GM23248 (cell line): ENCODE measurements at regions not wholly inside any gene's neighbourhood (a gene's known extent, or its start where the extent isn't known, plus 50 kb on each side); places are given as distances from the start of the nearest gene placed in this dataset.

Experiments
- DNase-seq: peaks from one replicate; pipeline ENCODE4 v3.0.0-alpha.2; 2015
- H2AFZ ChIP-seq: fragments of 200-600 bp; sonication (generic); 2 replicates; pipeline ENCODE4 v1.6.1; 2016; ENCODE audit warnings: antibody characterized with exemption
- H3F3A ChIP-seq: fragments of 200-600 bp; sonication (generic); 2 replicates; pipeline ENCODE4 v1.6.1; 2016; ENCODE audit warnings: mild to moderate bottlenecking, antibody characterized with exemption, mixed run types; ENCODE audit not compliant: insufficient read depth
- H3K27ac ChIP-seq: fragments of 200-600 bp; sonication (generic); 2 replicates; pipeline ENCODE4 v1.5.1; 2016; ENCODE audit warnings: mild to moderate bottlenecking
- H3K27me3 ChIP-seq: fragments of 200-600 bp; sonication (generic); replicated peaks from 2 replicates; pipeline ENCODE4 v1.6.1; 2016; ENCODE audit warnings: mild to moderate bottlenecking; ENCODE audit not compliant: insufficient read depth
- H3K36me3 ChIP-seq: fragments of 200-600 bp; sonication (generic); 2 replicates; pipeline ENCODE4 v1.6.1; 2016; ENCODE audit warnings: low read depth, mild to moderate bottlenecking
- H3K4me1 ChIP-seq: fragments of 200-600 bp; sonication (generic); 2 replicates; pipeline ENCODE4 v1.6.1; 2016; ENCODE audit warnings: mild to moderate bottlenecking; ENCODE audit not compliant: insufficient read depth
- H3K4me2 ChIP-seq: fragments of 200-600 bp; sonication (generic); one replicate; pipeline ENCODE4 v1.6.1; 2016; ENCODE audit warnings: mild to moderate bottlenecking; ENCODE audit not compliant: unreplicated experiment
- H3K4me3 ChIP-seq: fragments of 200-600 bp; sonication (generic); 2 replicates; pipeline ENCODE4 v1.5.1; 2016; ENCODE audit warnings: mild to moderate bottlenecking
- H3K79me2 ChIP-seq: fragments of 200-600 bp; sonication (generic); 2 replicates; pipeline ENCODE4 v1.6.1; 2016; ENCODE audit warnings: mild to moderate bottlenecking; ENCODE audit not compliant: insufficient read depth
- H3K9ac ChIP-seq: fragments of 200-600 bp; sonication (generic); 2 replicates; pipeline ENCODE4 v1.6.1; 2016; ENCODE audit warnings: mild to moderate bottlenecking
- H3K9me2 ChIP-seq: fragments of 200-600 bp; sonication (generic); 2 replicates; pipeline ENCODE4 v1.6.1; 2016; ENCODE audit warnings: mixed run types, mild to moderate bottlenecking, moderate library complexity; ENCODE audit not compliant: insufficient read depth
- H3K9me3 ChIP-seq: fragments of 200-600 bp; sonication (generic); one replicate; pipeline ENCODE4 v1.6.1; 2017; ENCODE audit warnings: low read depth
- H4K20me1 ChIP-seq: fragments of 200-600 bp; sonication (generic); 2 replicates; pipeline ENCODE4 v1.6.0; 2016; ENCODE audit not compliant: insufficient read depth
- EZH2 ChIP-seq: fragments of 200-600 bp; sonication (generic); IDR thresholded peaks from 2 replicates; pipeline ENCODE4 v1.6.1; 2018; ENCODE audit warnings: antibody characterized with exemption, mild to moderate bottlenecking; ENCODE audit not compliant: insufficient read depth, poor library complexity, severe bottlenecking
- EZH2phosphoT487 ChIP-seq: fragments of 200-600 bp; sonication (generic); IDR thresholded peaks from 2 replicates; pipeline ENCODE4 v1.6.1; 2018; ENCODE audit warnings: antibody characterized with exemption, moderate library complexity, mild to moderate bottlenecking, low read depth; ENCODE audit not compliant: insufficient read depth
- WGBS, 2 experiments: methylation state at CpG; one replicate each; pipeline ENCODE4 v1.1.6; 2015 to 2017; ENCODE audit warnings: low lambda C conversion rate in 2 of 2, low coverage in 1 of 2; ENCODE audit errors: missing lambda C conversion rate in 2 of 2; 5-methylcytosine and 5-hydroxymethylcytosine counted together
- in situ Hi-C: fragments of 300-500 bp; cut with MboI; formaldehyde crosslinking; loops from 2 replicates; pipeline ENCODE4 v1.15.0; 2020

GRCh38 chr16:74026373-74027281 lies 270.0 kb upstream of the PSMD7 start:
- Histone ChIP-seq H3K9me3 (no peaks in the 10 kb centered on the region), H3K36me3 (no peaks in the 10 kb centered on the region), H3K9ac (no peak overlapping the region), H3F3A (no peaks in the 10 kb centered on the region), H3K4me1 (no peaks in the 10 kb centered on the region), H3K79me2 (no peaks in the 10 kb centered on the region), H3K27me3 (peaks cover 12% of the 10 kb centered on the region), H3K27ac (no peak overlapping the region), H4K20me1 (no peaks in the 10 kb centered on the region), H3K4me3 (no peak overlapping the region), H3K9me2 (no peaks in the 10 kb centered on the region), H2AFZ (no peak overlapping the region), H3K4me2 (no peak overlapping the region)
- in situ Hi-C loops: no loop called here
- DNase-seq: no peak
- 19 to 24% methylated on average over 6 of the region's 6 CpGs for WGBS, 2 experiments
- no peak for TF ChIP-seq EZH2

GRCh38 chr16:74024953-74025352 lies 271.7 kb upstream of the PSMD7 start:
- no peaks in the 10 kb centered on the region for H3K9me3 ChIP-seq
- no peak overlapping the region for H3K9ac ChIP-seq
- H3K27ac ChIP-seq: no peak overlapping the region
- DNase-seq: no peak
- no peaks in the 10 kb centered on the region for H3K79me2 ChIP-seq
- H2AFZ ChIP-seq: no peak overlapping the region
- no peaks in the 10 kb centered on the region for H3F3A ChIP-seq
- 2 to 8% methylated on average over 2 of the region's 2 CpGs for WGBS, 2 experiments
- peaks cover 12% of the 10 kb centered on the region for H3K27me3 ChIP-seq
- H4K20me1 ChIP-seq: no peaks in the 10 kb centered on the region
- H3K36me3 ChIP-seq: no peaks in the 10 kb centered on the region
- no peak overlapping the region for H3K4me3 ChIP-seq
- TF ChIP-seq EZH2phosphoT487 (no peak), EZH2 (no peak)
- H3K4me1 ChIP-seq: no peaks in the 10 kb centered on the region
- H3K9me2 ChIP-seq: no peaks in the 10 kb centered on the region
- in situ Hi-C loops: no loop called here
- no peak overlapping the region for H3K4me2 ChIP-seq

- Histone ChIP-seq H3K27me3 (peaks cover 6% of the 10 kb centered on the region; the same call in 1 of the 2 replicates), H3K4me2 (no peak overlapping the region), H3K27ac (no peak overlapping the region), H3K4me3 (no peak overlapping the region), H3K9ac (no peak overlapping the region), H3K36me3 (no peaks in the 10 kb centered on the region), H3K9me3 (no peaks in the 10 kb centered on the region), H3F3A (no peaks in the 10 kb centered on the region), H3K79me2 (no peaks in the 10 kb centered on the region), H2AFZ (no peak overlapping the region), H3K9me2 (no peaks in the 10 kb centered on the region), H3K4me1 (no peaks in the 10 kb centered on the region), H4K20me1 (no peaks in the 10 kb centered on the region)
- in situ Hi-C loops: no loop called here
- DNase-seq: no peak
- no peak for TF ChIP-seq EZH2
- TF ChIP-seq EZH2phosphoT487: no peak
- 38 to 46% methylated on average over 4 of the region's 4 CpGs for WGBS, 2 experiments
Observed at GRCh38 chr16:74020095-74020670, 276.4 kb upstream of the PSMD7 start.

- H3K4me1 ChIP-seq: no peaks in the 10 kb centered on the region
- 32 to 42% methylated on average over 3 of the region's 3 CpGs for WGBS, 2 experiments
- TF ChIP-seq EZH2phosphoT487 (no peak), EZH2 (no peak)
- no peaks in the 10 kb centered on the region for H3K36me3 ChIP-seq
- no peak for DNase-seq
- no peaks in the 10 kb centered on the region for H3K9me3 ChIP-seq
- no peak overlapping the region for H2AFZ ChIP-seq
- no peaks in the 10 kb centered on the region for H3K79me2 ChIP-seq
- H3K27me3 ChIP-seq: peaks cover under 1% of the 10 kb centered on the region; the same call in 1 of the 2 replicates
- H3K4me2 ChIP-seq: no peak overlapping the region
- in situ Hi-C loops: no loop called here
- H3K27ac ChIP-seq: no peak overlapping the region
- no peak overlapping the region for H3K4me3 ChIP-seq
- no peaks in the 10 kb centered on the region for H4K20me1 ChIP-seq
- no peak overlapping the region for H3K9ac ChIP-seq
- no peaks in the 10 kb centered on the region for H3F3A ChIP-seq
- H3K9me2 ChIP-seq: no peaks in the 10 kb centered on the region
Observed at GRCh38 chr16:74019612-74020011, 277.0 kb upstream of the PSMD7 start.
